NCI-H187 treated with DMSO at 0.1 percent for 48 hours (cell line): ENCODE measurements at regions not wholly inside any gene's neighbourhood (a gene's known extent, or its start where the extent isn't known, plus 50 kb on each side); places are given as distances from the start of the nearest gene placed in this dataset.

Experiments
- DNase-seq: peaks from one replicate; lab custom pipeline; 2025; lab: John Stamatoyannopoulos, UW

DNA sequence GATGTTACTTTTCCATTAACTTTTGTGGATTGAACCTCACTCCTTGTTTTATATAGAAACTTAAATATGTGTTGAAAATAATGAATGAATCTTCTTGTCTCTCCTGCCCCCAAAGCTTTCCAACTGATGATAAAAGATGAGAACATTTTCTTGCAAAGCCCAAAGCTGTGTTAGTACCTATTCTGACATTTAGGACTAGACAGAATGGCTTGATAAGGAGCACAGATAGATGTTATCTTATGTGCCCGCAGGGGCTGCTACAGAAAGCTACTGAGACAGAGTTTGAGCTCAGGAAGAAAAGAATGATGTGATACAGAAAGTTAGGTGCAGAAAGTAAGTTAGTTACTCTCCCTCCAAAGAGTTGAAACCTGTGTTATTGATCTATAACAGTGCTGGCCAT is 109.4 kb upstream of the ATP11B start:
- DNase-seq: no peak

GRCh38 chr3:182686033-182686886 is 107.0 kb upstream of the ATP11B start:
- no peak for DNase-seq

DNA sequence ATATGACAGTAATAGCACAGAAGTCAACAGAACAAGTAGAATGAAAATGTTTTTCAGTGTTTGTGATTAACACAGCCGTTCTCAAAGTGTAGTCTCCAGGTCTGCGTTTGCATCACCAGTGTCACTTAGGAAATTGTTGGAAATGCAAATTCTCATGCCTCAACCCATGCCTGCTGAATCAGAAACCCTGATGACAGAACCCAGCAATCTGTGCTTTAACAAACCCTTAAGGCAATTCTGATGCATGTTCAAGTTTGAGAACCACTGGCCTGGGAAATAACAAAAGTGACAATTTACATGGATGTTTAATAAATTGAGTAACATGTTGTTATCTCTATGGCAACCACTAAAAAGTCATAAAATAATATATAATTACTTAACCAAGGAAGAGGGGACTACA is 103.1 kb upstream of the ATP11B start:
- no peak for DNase-seq

DNA sequence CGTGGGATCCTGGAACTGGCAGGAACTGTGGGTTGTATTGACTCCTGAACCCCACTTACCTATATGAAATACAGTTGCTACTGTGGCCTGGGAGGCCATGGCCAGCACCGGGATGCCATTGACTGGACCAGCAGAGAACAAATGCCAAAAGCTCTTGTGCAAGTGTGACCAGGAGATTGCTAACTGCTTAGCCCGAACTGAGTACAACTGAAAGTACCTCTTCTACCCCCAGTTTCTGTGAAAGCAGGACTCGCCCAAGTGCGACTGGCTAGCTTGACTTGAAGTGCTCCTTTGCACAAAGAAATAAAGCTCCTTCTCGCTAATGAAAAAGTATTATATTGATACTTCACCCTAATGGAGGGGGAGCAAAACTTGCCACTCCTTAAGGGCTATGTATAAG is 101.3 kb upstream of the ATP11B start:
- DNase-seq: no peak

- no peak for DNase-seq
These were observed 100.6 kb upstream of the ATP11B start for GRCh38 chr3:182692695-182693094.

DNA sequence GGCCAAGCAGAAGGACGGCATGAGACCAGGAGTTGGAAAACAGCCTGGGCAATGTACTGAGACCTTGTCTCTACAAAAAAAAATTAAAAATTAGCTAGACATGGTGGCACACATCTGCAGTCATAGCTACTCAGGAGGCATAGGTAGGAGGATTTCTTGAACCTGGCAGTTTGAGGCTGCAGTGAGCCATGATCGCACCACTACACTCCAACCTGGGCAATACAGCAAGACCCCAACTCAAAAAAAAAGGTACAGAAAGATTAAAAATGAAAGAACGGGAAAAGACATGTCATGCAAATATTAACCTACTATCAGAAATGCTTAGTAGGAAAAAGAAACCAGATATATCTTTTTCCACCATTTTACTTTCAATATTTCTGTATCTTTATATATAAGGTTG is 99.6 kb upstream of the ATP11B start:
- DNase-seq: no peak

DNA sequence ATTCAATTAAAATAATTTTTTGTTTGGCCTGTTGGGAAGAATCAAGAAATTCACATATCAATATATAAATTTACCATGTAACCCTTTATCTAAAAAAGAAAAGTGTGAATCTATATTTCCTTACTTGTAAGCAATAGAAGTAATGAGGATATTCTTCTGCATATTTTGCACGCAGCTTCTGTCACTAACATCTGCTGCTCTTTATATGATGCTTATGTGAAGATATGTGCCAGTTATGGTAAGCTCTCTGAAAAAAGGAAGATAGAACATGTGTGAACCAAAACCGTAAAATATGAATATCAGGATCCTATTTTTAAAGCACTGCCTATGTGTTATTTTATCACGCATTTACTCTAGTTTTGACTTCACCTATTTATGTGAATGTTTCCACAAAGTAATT is 96.4 kb upstream of the ATP11B start:
- DNase-seq: no peak

DNA sequence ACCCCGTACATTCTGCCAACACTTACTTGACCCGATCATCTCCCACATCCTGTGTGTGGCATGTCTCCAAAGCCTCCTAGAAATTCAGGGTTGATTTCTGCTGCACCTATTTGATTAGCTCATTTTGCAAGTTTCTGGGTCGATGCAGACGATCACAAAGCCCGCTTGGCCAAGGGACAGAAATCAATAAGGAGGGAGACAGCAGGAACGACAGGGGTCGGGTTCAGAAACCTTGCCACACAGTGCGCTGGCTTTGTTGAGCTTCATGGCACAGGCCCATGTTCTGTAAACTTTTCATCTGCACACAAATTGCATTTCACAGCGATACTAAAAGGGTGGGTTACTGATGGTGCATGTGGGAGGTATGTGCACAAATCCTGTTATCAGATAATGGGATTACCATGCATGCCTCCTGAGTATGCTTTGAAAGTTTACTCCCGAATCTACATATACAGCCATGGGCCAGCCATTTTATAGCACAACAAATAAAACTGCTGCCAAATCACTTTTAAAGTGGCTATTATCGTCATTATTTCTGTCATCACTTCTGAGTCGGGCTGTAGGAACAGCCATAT is 95.9 kb upstream of the ATP11B start:
- DNase-seq: no peak

DNA sequence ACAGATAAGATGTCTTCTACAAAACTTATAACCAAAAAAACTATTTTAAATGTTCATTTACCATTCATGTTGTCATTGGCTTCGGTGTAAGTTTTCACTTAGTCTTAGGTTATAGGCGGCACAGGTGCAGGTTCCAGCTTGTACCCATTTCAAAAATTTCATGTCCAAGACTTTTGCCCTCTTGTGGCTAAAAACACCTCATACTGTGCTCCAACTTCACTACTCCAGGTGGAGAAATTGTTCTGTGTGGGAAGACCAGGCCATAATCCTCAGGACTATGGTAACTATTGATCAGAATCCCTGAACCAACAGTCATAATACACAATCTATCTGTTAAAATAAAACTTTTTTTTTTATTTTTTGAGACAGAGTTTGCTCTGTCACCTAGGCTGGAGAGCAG is 95.2 kb upstream of the ATP11B start:
- DNase-seq: no peak

DNA sequence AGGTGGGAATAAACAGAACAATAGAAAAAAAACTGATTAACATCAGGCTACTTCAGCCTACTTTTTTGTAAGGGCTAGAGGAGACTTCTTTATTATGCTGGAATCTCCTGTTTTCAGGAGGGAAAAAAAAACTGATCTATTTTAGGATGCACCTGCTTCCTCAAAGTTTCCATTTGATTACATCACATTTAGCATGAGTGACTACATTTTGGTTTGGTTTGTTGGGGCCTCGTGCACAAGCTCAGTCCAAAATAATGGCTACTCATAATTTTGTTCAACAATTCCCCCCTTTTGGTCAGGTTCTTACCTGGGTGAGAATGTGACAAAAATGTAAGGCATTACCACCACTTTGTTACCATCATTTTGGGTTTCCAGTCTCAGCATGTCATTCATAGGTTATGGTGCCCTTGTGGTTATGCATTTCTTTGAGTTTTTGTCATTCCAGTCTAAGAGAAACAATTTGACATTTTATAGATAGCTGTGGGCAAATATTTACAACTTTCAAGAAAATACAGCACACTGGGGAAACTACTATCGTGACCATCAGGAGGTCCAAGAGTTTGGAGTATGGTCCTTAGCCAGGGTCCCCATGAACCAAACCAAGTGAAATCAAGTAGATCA is 93.6 kb upstream of the ATP11B start:
- no peak for DNase-seq

DNA sequence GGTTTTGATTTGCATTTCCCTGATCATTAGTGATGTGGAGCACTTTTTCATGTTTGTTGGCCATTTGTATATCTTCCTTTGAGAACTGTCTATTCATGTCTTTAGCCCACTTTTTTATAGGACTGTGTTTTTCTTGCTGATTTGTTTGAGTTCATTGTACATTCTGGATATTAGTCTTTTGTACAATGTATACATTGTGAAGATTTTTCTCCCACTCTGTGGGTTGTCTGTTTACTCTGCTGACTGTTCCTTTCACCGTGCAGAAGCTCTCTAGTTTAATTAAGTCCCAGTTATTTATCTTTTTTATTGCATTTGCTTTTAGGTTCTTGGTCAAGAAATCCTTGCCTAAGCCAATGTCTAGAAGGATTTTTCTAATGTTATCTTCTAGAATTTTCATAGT is 91.1 kb upstream of the ATP11B start:
- no peak for DNase-seq

- DNase-seq: no peak
These were observed 90.1 kb upstream of the ATP11B start for GRCh38 chr3:182703233-182703632.

- no peak for DNase-seq
These were observed 88.4 kb upstream of the ATP11B start for GRCh38 chr3:182704926-182705325.

- DNase-seq: no peak
These were observed 84.5 kb upstream of the ATP11B start for GRCh38 chr3:182708810-182709209.

DNA sequence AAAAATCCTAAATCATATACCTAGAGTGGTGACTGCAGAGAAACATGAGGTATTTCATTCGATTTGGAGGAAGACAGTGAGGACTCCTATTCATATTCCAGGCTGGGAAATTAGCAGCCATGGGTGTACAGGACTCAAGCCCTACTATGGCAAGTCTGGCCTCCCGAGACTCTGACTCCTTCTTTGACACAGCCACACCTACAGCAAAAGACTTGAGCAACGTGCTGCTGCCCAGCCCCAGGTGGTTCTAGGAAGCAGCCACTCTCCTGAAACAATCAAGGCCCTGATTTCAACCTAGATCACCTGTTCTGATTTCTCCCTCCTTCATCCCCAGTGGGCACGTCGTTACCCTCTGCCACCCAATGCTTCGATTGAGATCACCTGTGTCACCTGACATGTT is 84.0 kb upstream of the ATP11B start:
- no peak for DNase-seq

DNA sequence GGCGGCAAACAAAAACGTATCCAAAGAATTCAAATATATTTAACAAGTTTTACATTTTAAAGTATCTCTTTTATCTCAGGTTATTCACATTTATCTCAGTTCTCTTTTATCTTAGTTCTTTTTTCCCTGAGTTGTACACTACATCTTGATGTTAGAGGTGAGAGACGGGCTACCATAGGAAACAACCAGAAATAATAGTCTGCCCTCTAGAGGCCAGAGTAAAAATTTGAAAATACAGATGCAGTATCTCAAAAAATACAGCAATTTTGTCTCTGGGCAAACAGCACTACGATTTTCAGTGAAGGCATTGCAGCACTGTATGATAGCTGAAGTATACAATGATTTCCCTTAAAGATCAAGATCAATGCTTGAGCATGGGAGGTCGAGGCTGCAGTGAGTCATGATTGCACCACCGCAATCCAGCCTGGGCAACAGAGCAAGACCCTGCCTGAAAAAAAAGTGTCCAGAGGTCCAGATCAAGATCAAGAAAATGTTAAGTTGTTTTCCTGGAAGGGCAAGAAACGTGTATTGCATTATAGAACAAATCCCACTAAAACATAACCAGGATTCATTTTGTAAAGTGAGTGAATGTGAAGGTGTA is 82.6 kb upstream of the ATP11B start:
- DNase-seq: peak; percentile 2

GRCh38 chr3:182711261-182711683 is 82.0 kb upstream of the ATP11B start:
- no peak for DNase-seq

DNA sequence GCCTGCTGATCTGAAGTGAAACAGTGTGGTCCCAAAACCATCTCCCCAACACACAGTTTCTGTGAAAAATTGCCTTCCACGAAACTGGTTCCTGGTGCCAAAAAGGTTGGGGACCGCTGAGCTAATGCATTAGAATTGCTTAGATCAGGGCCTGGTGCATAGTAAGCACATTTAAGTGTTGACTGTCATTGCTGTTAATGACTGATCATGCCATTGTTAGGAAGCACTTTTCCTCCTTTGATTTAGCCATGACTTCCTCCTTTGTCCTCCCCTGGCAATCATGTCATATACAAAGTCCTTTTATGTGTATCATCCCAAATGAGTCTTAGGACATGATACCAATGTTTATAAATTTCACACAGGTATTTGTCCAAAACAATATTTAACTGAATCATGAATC is 81.5 kb upstream of the ATP11B start:
- DNase-seq: no peak

DNA sequence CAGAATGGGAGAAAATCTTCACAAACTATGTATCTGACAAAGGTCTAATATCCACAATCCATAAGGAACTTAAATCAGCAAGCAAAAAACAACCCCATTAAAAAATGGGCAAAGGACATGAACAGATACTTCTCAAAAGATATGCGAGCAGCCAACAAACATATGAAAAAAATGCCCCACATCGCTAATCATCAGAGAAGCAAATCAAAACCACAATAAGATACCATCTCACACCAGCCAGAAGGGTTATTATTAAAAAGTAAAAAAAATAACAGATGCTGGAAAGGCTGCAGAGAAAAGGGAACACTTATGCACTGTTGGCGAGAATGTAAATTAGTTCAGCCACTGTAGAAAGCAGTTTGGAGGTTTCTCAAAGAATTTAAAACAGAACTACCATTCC is 80.2 kb upstream of the ATP11B start:
- DNase-seq: no peak

- peak; percentile 30 for DNase-seq
These were observed 79.4 kb upstream of the ATP11B start for GRCh38 chr3:182713743-182714517.

GRCh38 chr3:182715006-182715405 is 78.3 kb upstream of the ATP11B start:
- DNase-seq: no peak

DNA sequence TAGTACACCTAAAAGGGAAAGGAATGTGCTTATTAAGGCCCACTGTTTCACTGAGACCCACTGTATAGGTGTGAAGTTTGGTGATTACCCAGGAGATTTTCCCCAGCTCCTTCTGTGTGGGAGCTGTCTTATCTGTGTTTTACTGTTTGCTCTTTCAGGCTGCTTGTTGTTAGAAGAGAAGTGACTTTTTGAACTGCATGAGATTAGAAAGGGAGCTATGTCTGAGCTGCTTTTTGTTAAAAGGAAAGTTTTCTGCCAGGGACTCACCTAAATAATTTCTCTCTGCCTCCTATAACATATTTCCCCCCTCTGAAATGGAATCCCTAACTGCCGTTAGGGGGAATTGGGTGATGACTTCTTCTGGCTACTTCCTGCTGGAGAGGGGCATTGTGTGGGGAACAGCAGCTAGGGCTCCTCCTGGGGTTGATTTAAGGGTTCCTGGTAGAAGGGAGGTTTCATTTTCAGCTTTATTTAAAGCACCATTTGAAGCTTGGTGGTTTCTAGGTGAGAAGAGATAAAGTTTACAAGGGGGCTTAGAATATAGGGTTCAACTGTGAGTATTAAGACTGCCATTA is 77.1 kb upstream of the ATP11B start:
- no peak for DNase-seq
